ENCODE measurements at regions not wholly inside any gene's neighbourhood (a gene's known extent, or its start where the extent isn't known, plus 50 kb on each side); places are given as distances from the start of the nearest gene placed in this dataset.

DNA sequence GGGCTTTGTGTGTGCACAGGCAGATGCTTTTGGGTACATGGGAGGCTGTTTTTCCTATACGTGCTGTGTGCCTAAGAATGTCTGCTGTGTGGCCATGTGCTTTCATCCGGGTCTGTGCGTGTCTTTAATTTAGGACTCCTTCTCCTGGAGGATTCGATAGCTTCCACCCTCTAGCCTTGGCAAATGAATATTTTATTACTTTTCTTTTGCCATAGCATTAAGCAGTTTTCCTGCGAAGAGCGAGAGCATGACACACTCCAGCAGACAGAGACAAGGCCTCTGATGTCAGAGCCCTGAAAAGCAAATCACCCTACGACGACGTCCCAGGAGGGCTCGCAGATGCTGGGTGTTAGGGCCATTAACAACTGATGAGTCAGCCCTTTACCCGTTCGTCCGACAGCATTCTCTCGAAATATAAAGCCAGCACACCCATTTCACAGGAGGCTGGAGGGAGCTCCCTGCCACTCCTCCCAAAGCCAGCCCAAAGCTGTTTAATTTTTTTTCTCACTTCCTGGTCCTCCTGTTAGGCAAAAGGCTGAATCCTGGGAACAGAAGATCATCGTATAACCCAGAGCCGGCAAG is 311.3 kb upstream of the ZMIZ1 start:
- H3K27ac ChIP-seq (ENCODE audit: low read depth in 2 of 2, low read length in 1 of 2): peak overlapping the region; percentile 48 to 77
- peaks cover 4 to 10% of the 10 kb centered on the region in 2 donors for H3K4me1 ChIP-seq (ENCODE audit: control insufficient read depth in 2 of 2, insufficient read depth in 2 of 2, low read length in 1 of 2)
- WGBS, 2 donors: 70 to 78% methylated on average over 16 of the region's 16 CpGs
- H3K4me3 ChIP-seq (ENCODE audit: low read depth in 1 of 2, low read length in 2 of 2): no peak overlapping the region
- no peaks in the 10 kb centered on the region for H3K27me3 ChIP-seq (ENCODE audit: control insufficient read depth in 1 of 2, insufficient read depth in 2 of 2, low read length in 2 of 2)
- H3K36me3 ChIP-seq (ENCODE audit: control insufficient read depth in 2 of 2, insufficient read depth in 2 of 2, low read length in 1 of 2): no peaks in the 10 kb centered on the region
- no peaks in the 10 kb centered on the region for H3K9me3 ChIP-seq (ENCODE audit: control insufficient read depth in 2 of 2, insufficient read depth in 1 of 2, low read depth in 1 of 2, low read length in 1 of 2)

DNA sequence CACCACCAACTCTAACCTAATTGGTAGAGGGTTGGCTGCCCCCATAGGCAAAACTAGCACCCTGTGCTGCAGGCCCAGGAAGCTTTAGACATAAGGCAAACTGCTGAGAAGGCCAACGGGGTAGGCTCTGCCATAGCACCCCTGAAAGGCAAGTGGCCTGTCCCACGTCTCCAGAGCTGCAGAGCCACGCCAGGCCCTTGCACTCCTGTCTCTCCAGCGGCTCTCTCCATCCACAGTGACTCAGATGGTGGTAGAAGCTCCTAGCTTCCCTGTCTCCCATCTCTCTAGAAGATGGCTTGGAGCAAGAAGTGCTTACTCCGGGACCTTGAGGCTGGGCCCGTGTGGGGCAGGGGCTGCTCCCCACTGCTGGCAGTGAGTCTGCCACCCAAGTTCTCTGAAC is 310.6 kb upstream of the ZMIZ1 start:
- Histone ChIP-seq H3K4me1 (ENCODE audit: control insufficient read depth in 2 of 2, insufficient read depth in 2 of 2, low read length in 1 of 2) (peaks cover 4 to 14% of the 10 kb centered on the region in 2 donors), H3K27me3 (ENCODE audit: control insufficient read depth in 1 of 2, insufficient read depth in 2 of 2, low read length in 2 of 2) (no peaks in the 10 kb centered on the region), H3K4me3 (ENCODE audit: low read depth in 1 of 2, low read length in 2 of 2) (no peak overlapping the region), H3K27ac (ENCODE audit: low read depth in 2 of 2, low read length in 1 of 2) (peak overlapping the region in 1 of 2 donors; percentile 74), H3K9me3 (ENCODE audit: control insufficient read depth in 2 of 2, insufficient read depth in 1 of 2, low read depth in 1 of 2, low read length in 1 of 2) (no peaks in the 10 kb centered on the region), H3K36me3 (ENCODE audit: control insufficient read depth in 2 of 2, insufficient read depth in 2 of 2, low read length in 1 of 2) (no peaks in the 10 kb centered on the region)
- 93 to 96% methylated on average over 6 of the region's 6 CpGs for WGBS, 2 donors

DNA sequence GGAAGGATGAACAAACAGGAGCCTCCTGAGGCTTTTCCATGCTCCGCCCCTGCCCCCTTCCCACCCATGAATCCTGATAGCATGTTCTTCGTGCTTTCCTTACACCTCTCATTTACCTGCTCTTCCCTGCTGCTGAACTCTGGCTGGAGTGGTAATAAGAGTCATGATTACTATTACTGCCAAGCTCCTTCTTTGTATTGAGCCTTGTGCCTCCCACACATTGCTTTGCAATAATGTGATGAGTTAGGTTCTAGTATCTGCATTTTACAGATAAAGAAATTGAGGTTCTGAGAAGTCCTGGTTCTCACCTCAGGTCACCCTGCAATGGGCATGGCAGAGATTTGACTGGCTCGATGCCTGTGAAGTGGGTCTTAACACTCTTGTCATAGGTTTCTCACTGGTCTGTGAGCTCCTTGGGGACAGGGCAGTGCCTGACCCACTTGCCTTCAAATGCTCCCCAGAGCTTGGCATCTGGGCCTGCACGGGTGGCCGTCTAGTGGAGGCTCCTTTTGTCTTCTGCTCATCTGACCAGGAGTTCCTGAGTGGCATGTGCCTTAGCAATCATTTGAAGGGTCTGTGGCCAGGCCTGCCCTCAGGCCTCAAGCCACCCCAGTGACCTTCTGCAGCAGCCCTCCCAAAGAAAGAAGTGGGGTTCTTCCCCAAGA is 309.2 kb upstream of the ZMIZ1 start:
- Histone ChIP-seq H3K4me3 (ENCODE audit: low read depth in 1 of 2, low read length in 2 of 2) (no peak overlapping the region), H3K36me3 (ENCODE audit: control insufficient read depth in 2 of 2, insufficient read depth in 2 of 2, low read length in 1 of 2) (no peaks in the 10 kb centered on the region), H3K27ac (ENCODE audit: low read depth in 2 of 2, low read length in 1 of 2) (no peak overlapping the region), H3K9me3 (ENCODE audit: control insufficient read depth in 2 of 2, insufficient read depth in 1 of 2, low read depth in 1 of 2, low read length in 1 of 2) (no peaks in the 10 kb centered on the region), H3K4me1 (ENCODE audit: control insufficient read depth in 2 of 2, insufficient read depth in 2 of 2, low read length in 1 of 2) (peaks cover 4 to 21% of the 10 kb centered on the region in 2 donors), H3K27me3 (ENCODE audit: control insufficient read depth in 1 of 2, insufficient read depth in 2 of 2, low read length in 2 of 2) (no peaks in the 10 kb centered on the region)
- 82 to 96% methylated on average over 5 of the region's 5 CpGs for WGBS, 2 donors

DNA sequence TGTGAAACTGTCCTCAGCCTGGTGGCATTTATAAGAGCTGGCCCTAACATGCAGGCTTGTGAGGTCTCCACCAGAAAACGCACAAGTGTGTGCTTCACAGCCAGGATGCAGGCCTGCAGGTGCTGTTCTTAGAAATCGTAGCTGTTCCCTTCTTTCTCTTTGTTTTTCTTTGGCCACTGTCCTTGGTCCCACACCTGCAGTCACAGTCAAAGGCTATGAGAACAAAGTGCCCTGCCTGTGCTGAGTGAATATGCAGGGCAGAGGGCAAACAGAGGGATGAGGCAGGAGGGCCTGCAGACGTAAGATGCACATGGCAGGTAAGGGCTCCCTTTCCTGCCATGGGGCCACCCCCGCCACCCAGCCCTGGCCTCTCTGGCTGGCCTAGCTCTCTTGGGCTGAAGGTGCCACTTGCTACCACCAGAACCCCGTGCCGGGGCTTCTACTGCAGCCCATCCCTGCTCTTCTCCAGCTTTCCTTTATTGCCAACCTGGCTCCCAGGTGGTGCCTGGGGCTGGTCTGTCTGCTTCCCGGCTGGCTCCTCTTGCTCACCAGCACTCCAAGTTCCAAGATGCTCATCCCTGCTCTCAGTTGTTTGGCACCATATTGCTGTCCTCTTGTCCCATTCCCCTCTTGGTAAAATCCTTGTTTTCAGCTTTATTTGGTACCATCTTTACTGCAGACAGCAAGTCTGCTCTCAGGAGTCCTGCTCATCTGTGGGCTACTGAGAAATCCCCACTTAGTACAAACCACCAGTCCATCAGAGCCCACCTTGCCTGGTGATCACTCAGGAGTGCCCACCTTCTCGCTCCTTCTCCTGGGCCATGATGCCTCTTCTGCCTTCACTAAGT is 308.1 kb upstream of the ZMIZ1 start:
- peaks cover 4 to 21% of the 10 kb centered on the region in 2 donors for H3K4me1 ChIP-seq (ENCODE audit: control insufficient read depth in 2 of 2, insufficient read depth in 2 of 2, low read length in 1 of 2)
- H3K9me3 ChIP-seq (ENCODE audit: control insufficient read depth in 2 of 2, insufficient read depth in 1 of 2, low read depth in 1 of 2, low read length in 1 of 2): no peaks in the 10 kb centered on the region
- no peaks in the 10 kb centered on the region for H3K36me3 ChIP-seq (ENCODE audit: control insufficient read depth in 2 of 2, insufficient read depth in 2 of 2, low read length in 1 of 2)
- 88 to 89% methylated on average over 6 to 8 of the region's 8 CpGs for WGBS, 2 donors
- no peaks in the 10 kb centered on the region for H3K27me3 ChIP-seq (ENCODE audit: control insufficient read depth in 1 of 2, insufficient read depth in 2 of 2, low read length in 2 of 2)
- no peak overlapping the region for H3K4me3 ChIP-seq (ENCODE audit: low read depth in 1 of 2, low read length in 2 of 2)
- H3K27ac ChIP-seq (ENCODE audit: low read depth in 2 of 2, low read length in 1 of 2): no peak overlapping the region

DNA sequence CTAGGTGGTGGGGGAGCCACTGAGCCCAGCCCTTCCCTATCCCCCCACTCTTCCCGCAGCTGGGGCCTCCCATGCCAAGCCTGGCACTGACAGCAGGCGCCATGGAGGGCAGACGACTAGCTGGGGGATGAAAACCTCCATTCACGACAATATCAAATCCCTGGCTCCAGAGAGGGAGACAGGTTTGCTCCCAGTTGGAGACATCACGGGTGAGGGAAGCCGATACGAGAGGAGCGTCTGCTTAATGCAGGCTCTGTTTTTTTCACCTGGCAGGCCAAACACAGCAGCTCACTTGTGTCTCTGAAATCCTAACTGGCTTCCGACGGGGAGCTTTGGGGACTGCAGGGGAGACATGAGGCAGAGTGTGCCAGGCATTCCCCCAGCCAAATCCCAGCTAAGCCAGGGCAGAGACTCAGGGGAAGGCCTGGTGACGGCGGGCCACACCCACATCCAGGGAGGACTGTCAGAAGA is 307.4 kb upstream of the ZMIZ1 start:
- Histone ChIP-seq H3K9me3 (ENCODE audit: control insufficient read depth in 2 of 2, insufficient read depth in 1 of 2, low read depth in 1 of 2, low read length in 1 of 2) (no peaks in the 10 kb centered on the region), H3K4me3 (ENCODE audit: low read depth in 1 of 2, low read length in 2 of 2) (no peak overlapping the region), H3K4me1 (ENCODE audit: control insufficient read depth in 2 of 2, insufficient read depth in 2 of 2, low read length in 1 of 2) (peaks cover 4 to 19% of the 10 kb centered on the region in 2 donors), H3K27ac (ENCODE audit: low read depth in 2 of 2, low read length in 1 of 2) (no peak overlapping the region), H3K36me3 (ENCODE audit: control insufficient read depth in 2 of 2, insufficient read depth in 2 of 2, low read length in 1 of 2) (no peaks in the 10 kb centered on the region), H3K27me3 (ENCODE audit: control insufficient read depth in 1 of 2, insufficient read depth in 2 of 2, low read length in 2 of 2) (no peaks in the 10 kb centered on the region)
- 89 to 91% methylated on average over 12 of the region's 12 CpGs for WGBS, 2 donors

DNA sequence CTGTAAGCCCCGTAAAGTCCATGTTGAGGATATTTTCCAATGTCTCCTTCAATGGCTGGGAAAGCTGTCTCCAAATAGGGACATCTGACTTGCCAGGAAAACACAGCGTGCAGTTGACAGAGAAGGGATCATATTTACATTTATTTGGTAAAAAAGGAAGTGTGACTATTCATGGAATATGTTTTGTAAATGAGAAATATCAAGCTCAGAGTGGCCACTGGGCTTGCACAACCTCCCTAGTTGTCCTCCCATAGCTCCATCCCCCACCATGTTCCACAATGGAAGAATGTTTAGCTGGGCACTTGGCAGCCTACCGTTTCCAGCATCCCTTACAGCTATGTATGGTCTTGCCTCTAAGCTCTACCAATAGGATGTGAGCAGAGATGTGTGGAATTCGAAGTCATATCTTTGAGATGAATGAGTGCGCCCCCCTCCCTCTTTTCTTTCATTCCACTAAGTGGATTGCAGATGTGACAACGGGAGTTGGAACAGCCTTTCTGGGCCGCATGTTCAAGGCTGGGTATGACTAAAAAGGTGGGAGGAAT is 306.6 kb upstream of the ZMIZ1 start:
- no peaks in the 10 kb centered on the region for H3K9me3 ChIP-seq (ENCODE audit: control insufficient read depth in 2 of 2, insufficient read depth in 1 of 2, low read depth in 1 of 2, low read length in 1 of 2)
- 89 to 91% methylated on average over 7 of the region's 7 CpGs for WGBS, 2 donors
- H3K27ac ChIP-seq (ENCODE audit: low read depth in 2 of 2, low read length in 1 of 2): no peak overlapping the region
- H3K4me1 ChIP-seq (ENCODE audit: control insufficient read depth in 2 of 2, insufficient read depth in 2 of 2, low read length in 1 of 2): peaks cover 0 to 12% of the 10 kb centered on the region in 2 donors
- H3K36me3 ChIP-seq (ENCODE audit: control insufficient read depth in 2 of 2, insufficient read depth in 2 of 2, low read length in 1 of 2): no peaks in the 10 kb centered on the region
- no peaks in the 10 kb centered on the region for H3K27me3 ChIP-seq (ENCODE audit: control insufficient read depth in 1 of 2, insufficient read depth in 2 of 2, low read length in 2 of 2)
- H3K4me3 ChIP-seq (ENCODE audit: low read depth in 1 of 2, low read length in 2 of 2): no peak overlapping the region

DNA sequence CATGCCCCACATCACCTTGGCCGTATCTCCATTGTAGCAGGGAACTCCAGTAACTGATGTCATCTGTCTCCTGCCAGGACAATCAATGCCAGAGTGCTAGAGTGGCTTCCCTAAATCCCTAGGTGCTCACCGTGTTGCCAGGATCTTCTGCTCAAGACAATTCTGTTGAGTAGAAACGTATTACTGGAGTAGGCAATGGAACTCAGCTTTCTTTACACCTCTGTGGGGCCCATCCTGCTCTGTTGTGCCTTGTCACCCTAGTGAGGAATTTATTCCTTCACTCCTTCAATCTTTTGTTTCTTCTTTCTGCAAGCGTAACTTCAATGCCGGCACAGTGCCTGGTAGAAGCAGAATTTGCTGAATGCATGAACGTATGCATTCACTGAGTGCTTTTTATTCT is 305.5 kb upstream of the ZMIZ1 start:
- H3K9me3 ChIP-seq (ENCODE audit: control insufficient read depth in 2 of 2, insufficient read depth in 1 of 2, low read depth in 1 of 2, low read length in 1 of 2): no peaks in the 10 kb centered on the region
- H3K27ac ChIP-seq (ENCODE audit: low read depth in 2 of 2, low read length in 1 of 2): peak overlapping the region; percentile 12 to 69
- peaks cover 0 to 11% of the 10 kb centered on the region in 2 donors for H3K4me1 ChIP-seq (ENCODE audit: control insufficient read depth in 2 of 2, insufficient read depth in 2 of 2, low read length in 1 of 2)
- 67 to 73% methylated on average over 6 of the region's 6 CpGs for WGBS, 2 donors
- H3K36me3 ChIP-seq (ENCODE audit: control insufficient read depth in 2 of 2, insufficient read depth in 2 of 2, low read length in 1 of 2): no peaks in the 10 kb centered on the region
- no peak overlapping the region for H3K4me3 ChIP-seq (ENCODE audit: low read depth in 1 of 2, low read length in 2 of 2)
- H3K27me3 ChIP-seq (ENCODE audit: control insufficient read depth in 1 of 2, insufficient read depth in 2 of 2, low read length in 2 of 2): no peaks in the 10 kb centered on the region

DNA sequence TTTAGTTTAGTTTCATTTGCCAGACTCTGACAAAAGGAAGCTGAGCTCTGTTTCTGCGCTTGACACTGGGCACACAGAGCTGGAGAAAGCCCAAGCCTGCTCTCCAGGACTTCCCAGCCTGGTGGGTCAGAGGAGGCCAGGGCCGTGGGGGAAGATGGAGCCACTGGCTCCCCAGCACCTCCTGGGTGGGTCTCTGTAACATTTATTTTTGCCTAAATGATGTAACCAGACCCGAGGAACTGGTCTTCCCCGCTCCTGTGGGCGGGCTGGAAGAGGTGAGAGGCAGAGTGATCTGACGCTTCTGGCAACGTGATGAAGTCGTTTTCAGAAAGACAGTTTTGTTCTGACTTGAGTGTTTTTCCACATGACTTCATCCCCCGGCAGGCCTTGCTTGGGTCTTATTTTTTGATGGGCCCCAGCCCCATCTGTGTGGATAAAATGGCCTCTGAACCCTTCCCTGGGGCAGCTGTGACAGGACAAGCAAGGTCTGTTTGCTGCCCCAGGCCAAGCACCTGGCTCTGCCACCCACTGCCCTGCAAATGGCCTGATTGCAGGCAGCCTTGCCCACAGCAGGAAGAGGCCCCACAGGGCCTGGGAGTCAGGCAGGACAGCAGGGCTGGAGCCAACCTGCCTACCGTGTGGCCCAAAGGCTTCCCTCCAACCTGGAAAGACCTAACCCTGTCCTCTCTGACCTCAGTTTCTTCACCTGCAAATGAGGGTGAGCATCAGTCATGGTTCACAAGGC is 304.9 kb upstream of the ZMIZ1 start:
- H3K27me3 ChIP-seq (ENCODE audit: control insufficient read depth in 1 of 2, insufficient read depth in 2 of 2, low read length in 2 of 2): no peaks in the 10 kb centered on the region
- peak overlapping the region; percentile 12 to 69 for H3K27ac ChIP-seq (ENCODE audit: low read depth in 2 of 2, low read length in 1 of 2)
- no peak overlapping the region for H3K4me3 ChIP-seq (ENCODE audit: low read depth in 1 of 2, low read length in 2 of 2)
- no peaks in the 10 kb centered on the region for H3K36me3 ChIP-seq (ENCODE audit: control insufficient read depth in 2 of 2, insufficient read depth in 2 of 2, low read length in 1 of 2)
- no peaks in the 10 kb centered on the region for H3K9me3 ChIP-seq (ENCODE audit: control insufficient read depth in 2 of 2, insufficient read depth in 1 of 2, low read depth in 1 of 2, low read length in 1 of 2)
- 35 to 50% methylated on average over 10 of the region's 10 CpGs for WGBS, 2 donors
- H3K4me1 ChIP-seq (ENCODE audit: control insufficient read depth in 2 of 2, insufficient read depth in 2 of 2, low read length in 1 of 2): peaks cover 0 to 11% of the 10 kb centered on the region in 2 donors

DNA sequence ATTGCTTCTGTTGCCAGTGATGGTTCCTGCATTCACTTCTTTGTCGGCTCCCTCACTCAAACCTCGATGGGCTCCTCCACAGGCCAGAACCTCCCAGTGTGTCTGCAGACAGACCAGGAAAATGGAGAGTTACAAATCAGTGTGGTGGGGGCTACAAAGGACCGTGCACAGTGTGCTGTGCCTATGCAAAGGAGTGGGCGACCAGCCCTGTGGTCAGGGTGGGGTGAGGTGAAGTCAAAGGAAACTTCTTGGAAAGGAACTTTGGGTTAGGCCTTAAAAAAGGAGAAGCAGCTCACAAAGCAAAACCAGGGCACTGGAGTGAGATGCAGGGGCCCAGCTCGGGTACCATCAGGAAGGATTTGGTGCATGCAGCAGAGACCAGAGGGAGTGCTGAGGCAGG is 304.3 kb upstream of the ZMIZ1 start:
- peaks cover 0 to 2% of the 10 kb centered on the region in 2 donors for H3K9me3 ChIP-seq (ENCODE audit: control insufficient read depth in 2 of 2, insufficient read depth in 1 of 2, low read depth in 1 of 2, low read length in 1 of 2)
- H3K36me3 ChIP-seq (ENCODE audit: control insufficient read depth in 2 of 2, insufficient read depth in 2 of 2, low read length in 1 of 2): no peaks in the 10 kb centered on the region
- no peak overlapping the region for H3K4me3 ChIP-seq (ENCODE audit: low read depth in 1 of 2, low read length in 2 of 2)
- peaks cover 0 to 11% of the 10 kb centered on the region in 2 donors for H3K4me1 ChIP-seq (ENCODE audit: control insufficient read depth in 2 of 2, insufficient read depth in 2 of 2, low read length in 1 of 2)
- peak overlapping the region in 1 of 2 donors; percentile 69 for H3K27ac ChIP-seq (ENCODE audit: low read depth in 2 of 2, low read length in 1 of 2)
- H3K27me3 ChIP-seq (ENCODE audit: control insufficient read depth in 1 of 2, insufficient read depth in 2 of 2, low read length in 2 of 2): no peaks in the 10 kb centered on the region
- 79 to 87% methylated on average over 5 of the region's 5 CpGs for WGBS, 2 donors

Measured in esophagus (tissue), 2 donors.